ENCODE measurements at regions not wholly inside any gene's neighbourhood (a gene's known extent, or its start where the extent isn't known, plus 50 kb on each side); places are given as distances from the start of the nearest gene placed in this dataset.

- TF ChIP-seq TCF12 (IDR thresholded peaks at IDR 0.05; ENCODE audit: low read depth) (no peak), FOXM1 (IDR thresholded peaks at IDR 0.05; ENCODE audit: borderline replicate concordance, low read depth) (no peak), NFIC (IDR thresholded peaks at IDR 0.05) (no peak), RAD21 (IDR thresholded peaks at IDR 0.05; ENCODE audit: low read depth) (no peak), YY1 (IDR thresholded peaks at IDR 0.05; ENCODE audit: low read depth) (no peak), REST (IDR thresholded peaks at IDR 0.05; ENCODE audit: low read depth) (no peak), EP300 (IDR thresholded peaks at IDR 0.05; ENCODE audit: borderline replicate concordance) (no peak)
Observed at GRCh38 chr12:32048791-32049190, 57.9 kb upstream of the BICD1 start.

- TF ChIP-seq CEBPB (IDR thresholded peaks at IDR 0.05), result no peak
- TF ChIP-seq TAF1 (IDR thresholded peaks at IDR 0.05; ENCODE audit: low read depth), result no peak
- TF ChIP-seq MAX (IDR thresholded peaks at IDR 0.05), result no peak
- TF ChIP-seq RAD21 (IDR thresholded peaks at IDR 0.05; ENCODE audit: low read depth), result no peak
- no peak for TF ChIP-seq NFIC (IDR thresholded peaks at IDR 0.05)
- TF ChIP-seq ZBTB7A (IDR thresholded peaks at IDR 0.05; ENCODE audit: low read depth), result no peak
- no peak for TF ChIP-seq YY1 (IDR thresholded peaks at IDR 0.05; ENCODE audit: low read depth)
Observed at GRCh38 chr12:32049956-32050355, 56.7 kb upstream of the BICD1 start.

- no peak for TF ChIP-seq MAX (IDR thresholded peaks at IDR 0.05)
- TF ChIP-seq RAD21 (IDR thresholded peaks at IDR 0.05; ENCODE audit: low read depth), result no peak
- TF ChIP-seq ZBTB7A (IDR thresholded peaks at IDR 0.05; ENCODE audit: low read depth), result no peak
- TF ChIP-seq TEAD4 (IDR thresholded peaks at IDR 0.05), result no peak
- no peak for TF ChIP-seq CEBPB (IDR thresholded peaks at IDR 0.05)
- TF ChIP-seq EGR1 (IDR thresholded peaks at IDR 0.05), result no peak
- TF ChIP-seq USF1 (IDR thresholded peaks at IDR 0.05), result no peak
- TF ChIP-seq EP300 (IDR thresholded peaks at IDR 0.05; ENCODE audit: borderline replicate concordance), result no peak
- TF ChIP-seq CREB1 (IDR thresholded peaks at IDR 0.05; ENCODE audit: low read depth), result no peak
- no peak for TF ChIP-seq FOXM1 (IDR thresholded peaks at IDR 0.05; ENCODE audit: borderline replicate concordance, low read depth)
- no peak for TF ChIP-seq REST (IDR thresholded peaks at IDR 0.05; ENCODE audit: low read depth)
- TF ChIP-seq TCF12 (IDR thresholded peaks at IDR 0.05; ENCODE audit: low read depth), result no peak
- no peak for TF ChIP-seq TAF1 (IDR thresholded peaks at IDR 0.05; ENCODE audit: low read depth)
- TF ChIP-seq NFIC (IDR thresholded peaks at IDR 0.05), result no peak
Observed at GRCh38 chr12:32051511-32052211, 55.0 kb upstream of the BICD1 start.

GRCh38 chr12:32052212-32052713 lies 54.4 kb upstream of the BICD1 start:
- TF ChIP-seq CREB1 (IDR thresholded peaks at IDR 0.05; ENCODE audit: low read depth) (no peak), MAX (IDR thresholded peaks at IDR 0.05) (no peak), TEAD4 (IDR thresholded peaks at IDR 0.05) (no peak), NFIC (IDR thresholded peaks at IDR 0.05) (no peak), TAF1 (IDR thresholded peaks at IDR 0.05; ENCODE audit: low read depth) (no peak), EGR1 (IDR thresholded peaks at IDR 0.05) (no peak), RAD21 (IDR thresholded peaks at IDR 0.05; ENCODE audit: low read depth) (no peak), USF1 (IDR thresholded peaks at IDR 0.05) (no peak), CEBPB (IDR thresholded peaks at IDR 0.05) (no peak), ZBTB7A (IDR thresholded peaks at IDR 0.05; ENCODE audit: low read depth) (no peak), REST (IDR thresholded peaks at IDR 0.05; ENCODE audit: low read depth) (no peak), YY1 (IDR thresholded peaks at IDR 0.05; ENCODE audit: low read depth) (no peak), TCF12 (IDR thresholded peaks at IDR 0.05; ENCODE audit: low read depth) (no peak), FOXM1 (IDR thresholded peaks at IDR 0.05; ENCODE audit: borderline replicate concordance, low read depth) (no peak), EP300 (IDR thresholded peaks at IDR 0.05; ENCODE audit: borderline replicate concordance) (no peak)

Data from Ishikawa (cell line).